Caco-2 (cell line): ENCODE measurements at regions not wholly inside any gene's neighbourhood (a gene's known extent, or its start where the extent isn't known, plus 50 kb on each side); places are given as distances from the start of the nearest gene placed in this dataset.

ENCODE experiments used
- BruUV-seq: library from RNA; stranded (reverse); fragments of 400-500 nt; replicated peaks from 2 replicates; lab custom pipeline; 2021; lab: Mats Ljungman, UMichigan
- CTCF ChIA-PET: fragments of 300-600 bp; sonication (Branson Sonifier 250); formaldehyde crosslinking; loops from one replicate; lab custom pipeline; 2022; ENCODE audit warnings: antibody characterized with exemption; lab: Charles Lee
- POLR2A ChIA-PET: fragments of 300-600 bp; sonication (Branson Sonifier 250); formaldehyde crosslinking; loops from one replicate; lab custom pipeline; 2022; ENCODE audit warnings: antibody characterized with exemption; lab: Charles Lee
- DNase-seq, 2 experiments: peaks; one replicate each; pipeline versions ENCODE4 v3.0.0 to v3.0.0-alpha.2; 2020 to 2022
- H3K27me3 ChIP-seq: replicated peaks from 2 replicates; pipeline ENCODE4 v1.6.0; 2011; ENCODE audit warnings: low read length; ENCODE audit not compliant: control insufficient read depth, insufficient read depth
- H3K36me3 ChIP-seq: 2 replicates; pipeline ENCODE4 v1.5.1; 2011; ENCODE audit warnings: low read length; ENCODE audit not compliant: control insufficient read depth, insufficient read depth
- H3K4me1 ChIP-seq: fragments of 250-450 bp; sonication (Bioruptor Pico); 2 replicates; pipeline ENCODE4 v1.5.1; 2020; ENCODE audit warnings: mild to moderate bottlenecking
- H3K4me3 ChIP-seq: 2 replicates; pipeline ENCODE4 v1.5.1; 2011; ENCODE audit warnings: low read depth, mild to moderate bottlenecking, control low read depth, low read length
- H3K9me3 ChIP-seq: fragments of 250-450 bp; sonication (Bioruptor Pico); 2 replicates; pipeline ENCODE4 v1.5.1; 2020; ENCODE audit warnings: mild to moderate bottlenecking, moderate library complexity
- H3K27ac Mint-ChIP-seq: one replicate; pipeline ENCODE4 v1.8.0; 2022; ENCODE audit warnings: mixed read lengths; ENCODE audit not compliant: unreplicated experiment
- H3K27me3 Mint-ChIP-seq: one replicate; pipeline ENCODE4 v1.8.0; 2022; ENCODE audit warnings: mixed read lengths; ENCODE audit not compliant: insufficient read depth, unreplicated experiment
- H3K36me3 Mint-ChIP-seq: one replicate; pipeline ENCODE4 v1.8.0; 2022; ENCODE audit warnings: mild to moderate bottlenecking, mixed read lengths; ENCODE audit not compliant: insufficient read depth, unreplicated experiment
- H3K4me1 Mint-ChIP-seq: one replicate; pipeline ENCODE4 v1.8.0; 2022; ENCODE audit warnings: low read depth, mixed read lengths; ENCODE audit not compliant: unreplicated experiment
- H3K4me3 Mint-ChIP-seq: one replicate; pipeline ENCODE4 v1.8.0; 2022; ENCODE audit warnings: mild to moderate bottlenecking, moderate library complexity, mixed read lengths; ENCODE audit not compliant: unreplicated experiment
- H3K9me3 Mint-ChIP-seq: one replicate; pipeline ENCODE4 v1.8.0; 2022; ENCODE audit warnings: mixed read lengths; ENCODE audit not compliant: unreplicated experiment
- CTCF ChIP-seq, 2 experiments: fragments of 200-600 bp in 1 of 2; IDR thresholded peaks; 1 replicate in 1 of 2; 2 replicates in 1 of 2; pipeline versions ENCODE4 v1.5.1 to v1.8.0; 2011 to 2022; ENCODE audit warnings: antibody characterized with exemption in 1 of 2, control low read depth in 1 of 2, inconsistent platforms in 1 of 2, low read depth in 1 of 2, low read length in 1 of 2, mild to moderate bottlenecking in 1 of 2, moderate library complexity in 1 of 2; ENCODE audit not compliant: insufficient read depth in 1 of 2, severe bottlenecking in 1 of 2, unreplicated experiment in 1 of 2
- intact Hi-C: fragments of 100-400 bp; cut with micrococcal nuclease; formaldehyde crosslinking; loops from one replicate; pipeline ENCODE4 v1.10.0; 2022; ENCODE audit not compliant: unreplicated experiment

GRCh38 chr11:37370817-37371216 lies 772.8 kb upstream of the RAG2 start:
- no peak for DNase-seq
- Mint-ChIP-seq H3K4me3 (no peak overlapping the region), H3K9me3 (peaks cover 15% of the 10 kb centered on the region), H3K4me1 (no peaks in the 10 kb centered on the region), H3K27me3 (no peaks in the 10 kb centered on the region), H3K27ac (no peak overlapping the region), H3K36me3 (no peaks in the 10 kb centered on the region)
- Histone ChIP-seq H3K36me3 (no peaks in the 10 kb centered on the region), H3K27me3 (no peaks in the 10 kb centered on the region), H3K9me3 (no peaks in the 10 kb centered on the region), H3K4me3 (no peak overlapping the region), H3K4me1 (no peaks in the 10 kb centered on the region)
- no TSS peak for BruUV-seq
- ChIA-PET CTCF (no interaction called here), POLR2A (no interaction called here)
- TF ChIP-seq CTCF (IDR thresholded peaks at IDR 0.05; ENCODE audit: insufficient read depth in 1 of 2, low read depth in 1 of 2, low read length in 1 of 2, severe bottlenecking in 1 of 2, unreplicated experiment in 1 of 2) = no peak
- intact Hi-C loops = no loop called here

- H3K27me3 ChIP-seq = no peaks in the 10 kb centered on the region
- CTCF ChIA-PET = no interaction called here
- Mint-ChIP-seq H3K27me3 (no peaks in the 10 kb centered on the region), H3K27ac (no peak overlapping the region), H3K9me3 (peaks cover 5% of the 10 kb centered on the region), H3K4me3 (no peak overlapping the region), H3K4me1 (no peaks in the 10 kb centered on the region), H3K36me3 (no peaks in the 10 kb centered on the region)
- no peak overlapping the region for H3K4me3 ChIP-seq
- POLR2A ChIA-PET = no interaction called here
- intact Hi-C loops = no loop called here
- no peaks in the 10 kb centered on the region for H3K9me3 ChIP-seq
- no peak for TF ChIP-seq CTCF (IDR thresholded peaks at IDR 0.05; ENCODE audit: insufficient read depth in 1 of 2, low read depth in 1 of 2, low read length in 1 of 2, severe bottlenecking in 1 of 2, unreplicated experiment in 1 of 2)
- no peaks in the 10 kb centered on the region for H3K36me3 ChIP-seq
- BruUV-seq = no TSS peak
- DNase-seq = no peak
- no peaks in the 10 kb centered on the region for H3K4me1 ChIP-seq
These were observed 766.3 kb upstream of the RAG2 start for GRCh38 chr11:37364246-37364839.

GRCh38 chr11:37353192-37353591 lies 755.2 kb upstream of the RAG2 start:
- H3K4me3 Mint-ChIP-seq = no peak overlapping the region
- TF ChIP-seq CTCF (IDR thresholded peaks at IDR 0.05; ENCODE audit: insufficient read depth in 1 of 2, low read depth in 1 of 2, low read length in 1 of 2, severe bottlenecking in 1 of 2, unreplicated experiment in 1 of 2) = no peak
- Histone ChIP-seq H3K4me3 (no peak overlapping the region), H3K9me3 (no peaks in the 10 kb centered on the region), H3K27me3 (no peaks in the 10 kb centered on the region), H3K4me1 (no peaks in the 10 kb centered on the region), H3K36me3 (no peaks in the 10 kb centered on the region)
- H3K27ac Mint-ChIP-seq = no peak overlapping the region
- intact Hi-C loops = no loop called here
- POLR2A ChIA-PET = no interaction called here
- H3K36me3 Mint-ChIP-seq = no peaks in the 10 kb centered on the region
- peaks cover 18% of the 10 kb centered on the region for H3K9me3 Mint-ChIP-seq
- no TSS peak for BruUV-seq
- H3K27me3 Mint-ChIP-seq = no peaks in the 10 kb centered on the region
- H3K4me1 Mint-ChIP-seq = no peaks in the 10 kb centered on the region
- no peak for DNase-seq
- CTCF ChIA-PET = interaction anchor here (0.7 kb wide), 1 partner anchor 211 kb away, joined by 7 read pairs; no protein-coding TSS in a partner anchor
